SK-N-MC (cell line): ENCODE measurements at regions not wholly inside any gene's neighbourhood (a gene's known extent, or its start where the extent isn't known, plus 50 kb on each side); places are given as distances from the start of the nearest gene placed in this dataset.
"Not testable (repeated sequence)": the region's sequence is repeated elsewhere in the genome, so short reads cannot be mapped to it uniquely, and the experiment has no call there.

Source experiments
- EZH2 ChIP-seq: fragments of 200-600 bp; sonication (generic); IDR thresholded peaks from one replicate; pipeline ENCODE4 v1.6.1; 2017; ENCODE audit warnings: antibody characterized with exemption
- POLR2AphosphoS5 ChIP-seq: IDR thresholded peaks from 2 replicates; pipeline ENCODE4 v1.6.1; 2012; ENCODE audit warnings: mild to moderate bottlenecking, low read depth, low read length, borderline replicate concordance

DNA sequence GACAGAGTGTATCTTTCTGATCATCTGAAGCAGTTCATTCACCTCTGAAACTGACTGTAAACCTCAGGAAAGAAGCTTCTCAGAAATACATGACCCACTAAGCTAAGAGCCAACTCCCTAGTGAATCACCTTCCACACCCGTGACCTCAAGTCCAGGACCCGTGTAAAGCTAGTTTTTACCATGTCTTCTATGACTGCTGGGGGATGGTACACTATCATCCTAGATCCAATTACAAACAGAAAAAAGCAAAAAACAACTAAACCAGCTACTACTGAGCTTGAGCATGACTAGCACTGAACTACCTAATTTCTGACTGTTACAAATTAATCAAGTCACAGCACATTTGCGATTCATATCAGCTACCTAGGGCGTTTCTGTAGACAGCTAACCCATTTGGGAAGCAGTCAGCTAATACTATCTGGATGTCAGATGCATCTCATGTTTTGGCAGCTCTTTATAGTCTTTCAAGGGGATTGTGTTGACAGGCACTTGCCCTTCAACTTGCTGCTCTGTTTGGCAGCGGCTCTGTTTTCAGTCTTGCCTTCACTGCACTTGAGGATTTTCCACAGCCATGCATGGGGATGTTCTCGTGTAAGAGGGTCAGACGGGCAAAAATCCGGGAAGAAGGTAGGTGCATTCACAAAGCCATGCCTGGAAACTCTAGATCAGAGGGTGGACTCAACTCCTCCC is 350.3 kb downstream of the ANAPC1 start:
- TF ChIP-seq EZH2, POLR2AphosphoS5: not testable (repeated sequence)
